Activated CD8-positive, alpha-beta memory T cell treated with anti-CD3 and anti-CD28 coated beads for 48 hours (primary cell): ENCODE measurements at regions not wholly inside any gene's neighbourhood (a gene's known extent, or its start where the extent isn't known, plus 50 kb on each side); places are given as distances from the start of the nearest gene placed in this dataset.

ENCODE experiments used
- DNase-seq, 3 experiments: peaks; one replicate each; pipeline ENCODE4 v3.0.0-alpha.2; 2020; ENCODE audit warnings: low read depth in 2 of 3, low spot score in 2 of 3

DNA sequence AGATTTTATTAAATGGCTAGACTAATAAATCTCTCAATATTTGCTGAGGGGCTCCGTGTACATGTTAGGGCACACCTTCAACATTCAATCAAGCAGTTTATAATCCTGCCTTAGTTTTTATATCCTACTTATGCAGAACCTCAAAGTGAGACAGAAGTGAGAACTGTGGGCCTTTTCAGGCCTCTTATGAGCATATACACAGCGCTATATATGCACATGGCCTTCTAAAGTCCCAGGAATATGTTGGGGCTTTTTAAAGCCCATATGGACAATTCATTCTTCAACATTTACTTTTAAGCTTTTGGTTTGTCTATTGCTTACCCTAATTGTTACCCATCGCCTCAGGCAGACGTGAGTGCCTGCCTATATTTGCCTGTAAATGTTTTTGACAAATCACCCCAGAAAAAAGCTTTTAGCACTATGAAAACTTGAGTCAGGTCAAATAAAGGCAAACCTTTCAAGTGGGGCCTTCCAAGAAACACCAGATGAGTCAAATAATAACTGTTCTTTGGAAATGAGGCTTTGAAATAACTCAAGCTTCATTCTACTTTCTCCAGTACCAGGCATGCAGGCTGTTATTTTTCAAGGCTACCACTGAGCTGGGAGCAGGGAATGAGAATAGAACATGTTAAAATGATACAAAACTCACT, 58.2 kb downstream of the ESM1 start:
- no peak for DNase-seq

DNA sequence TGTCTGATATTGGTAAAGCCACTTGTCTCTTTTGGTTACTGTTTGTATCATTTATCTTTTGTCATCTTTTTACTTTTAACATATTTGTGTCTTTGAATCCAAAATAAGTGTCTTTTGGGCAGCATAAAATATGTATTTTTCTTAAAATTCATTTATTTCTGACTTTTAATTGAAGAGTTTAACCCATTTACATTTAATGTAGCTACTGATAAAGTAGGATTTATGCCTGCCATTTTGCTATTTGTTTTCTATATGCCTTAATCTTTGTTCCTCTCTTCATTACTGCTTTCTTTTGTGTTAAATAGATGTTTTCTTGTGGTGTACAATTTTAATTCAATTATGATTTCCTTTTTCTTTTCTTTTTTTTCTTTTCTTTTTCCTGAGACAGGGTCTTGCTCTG, 60.9 kb downstream of the ESM1 start:
- no peak for DNase-seq

DNA sequence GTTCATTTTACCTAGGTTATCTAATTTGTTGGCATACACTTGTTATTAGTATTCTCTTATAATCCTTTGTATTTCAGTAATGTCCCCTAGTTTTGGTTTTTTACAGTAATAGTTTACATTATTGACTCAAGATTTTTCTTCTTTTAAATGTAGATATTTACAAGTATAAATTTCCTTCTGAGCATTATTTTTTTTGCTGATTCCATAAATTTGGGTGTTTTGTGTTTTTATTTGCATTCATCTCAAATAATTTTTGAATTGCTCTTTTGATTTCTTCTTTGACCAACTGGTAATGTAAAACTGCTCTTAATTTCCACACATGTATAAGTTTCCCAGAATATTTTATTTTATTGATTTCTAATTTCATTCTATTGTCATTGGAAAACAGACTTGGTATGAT, 68.1 kb downstream of the ESM1 start:
- no peak for DNase-seq

DNA sequence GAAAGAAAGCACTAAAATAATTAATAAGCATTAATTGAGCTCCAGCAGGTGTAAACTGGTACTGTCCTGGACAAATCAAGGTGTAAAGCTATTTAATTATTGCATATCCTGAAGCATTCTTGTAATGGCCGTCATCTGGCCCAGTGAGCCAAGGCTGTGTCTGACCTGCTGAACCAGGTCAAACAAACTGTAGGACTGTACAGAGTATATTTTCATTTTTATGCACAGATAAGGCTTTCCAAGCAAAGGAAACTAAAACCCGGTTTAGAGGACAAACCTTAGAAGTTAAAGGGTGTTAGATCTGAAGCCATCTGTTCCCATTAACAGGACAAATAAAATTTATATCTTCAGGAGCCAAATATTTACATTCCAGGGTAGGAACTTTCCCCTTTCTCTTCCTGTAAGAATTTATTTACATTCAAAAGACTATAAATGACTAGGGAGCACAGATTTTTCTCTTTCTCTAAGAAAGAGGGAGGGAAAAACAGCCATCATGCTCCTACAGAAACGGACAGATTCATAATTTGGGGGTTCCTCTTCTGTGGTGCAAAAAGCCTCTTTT, 69.8 kb downstream of the ESM1 start:
- DNase-seq = no peak

DNA sequence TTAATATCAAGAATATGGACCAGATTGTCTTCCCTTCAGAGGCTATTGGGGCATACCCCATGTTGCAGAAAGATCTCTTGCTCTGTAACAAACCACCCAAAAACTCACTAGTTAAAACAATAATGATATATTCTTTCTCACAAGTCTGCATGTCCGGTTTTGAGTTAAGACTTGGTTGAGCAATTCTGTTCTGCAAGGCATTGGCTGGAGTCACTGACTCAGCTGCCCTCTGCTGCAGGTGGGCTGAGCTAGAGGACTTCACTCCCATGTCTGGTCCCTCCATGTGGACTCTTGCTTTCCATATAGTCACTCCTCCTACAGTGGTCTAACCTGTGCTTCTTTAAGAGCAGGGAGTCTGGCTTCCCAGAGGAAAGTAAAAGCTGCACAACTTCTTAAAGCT, 73.4 kb downstream of the ESM1 start:
- DNase-seq = no peak

DNA sequence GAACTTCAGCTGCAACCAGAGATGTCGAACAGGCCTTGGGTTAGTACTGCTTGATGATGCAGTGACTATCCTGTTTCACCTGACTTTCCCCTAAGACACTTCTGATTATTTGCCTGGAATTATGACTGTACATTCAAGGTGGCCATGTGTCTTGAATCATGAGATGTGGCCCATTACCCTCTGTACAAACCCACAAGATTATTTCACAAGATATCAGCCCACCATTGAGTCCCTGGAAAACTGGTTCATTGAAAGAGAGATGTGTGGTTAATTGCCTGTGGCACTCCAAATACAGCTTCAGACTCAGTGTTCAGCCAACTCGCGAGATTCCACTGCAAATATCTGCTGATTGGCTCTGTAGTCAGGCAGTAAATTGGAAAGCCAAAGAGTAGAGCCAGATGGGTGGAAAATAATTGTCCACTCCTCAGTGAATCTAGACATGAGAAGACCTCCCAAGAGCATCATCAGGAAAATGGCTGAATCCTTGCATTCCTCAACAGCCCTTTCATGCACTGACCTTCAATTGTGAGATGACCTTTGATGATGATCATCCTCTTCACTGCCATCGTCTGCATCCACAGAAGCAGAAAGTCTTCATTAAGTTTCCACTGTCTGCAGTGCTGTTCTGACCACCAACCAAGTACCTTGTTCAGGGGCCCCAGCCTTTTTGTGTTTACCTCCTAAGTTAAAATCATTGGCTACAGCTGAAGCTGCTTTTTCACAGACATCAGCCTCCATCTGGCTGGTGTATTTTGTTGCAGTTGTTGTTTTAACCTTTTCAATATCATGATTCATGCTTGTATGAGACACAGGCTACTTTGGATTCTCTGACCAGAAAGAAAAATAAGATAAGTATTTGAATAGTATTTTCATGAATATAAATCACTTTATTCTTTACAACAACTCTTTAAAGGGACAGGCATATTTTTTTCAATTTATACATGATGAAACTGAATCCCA, 75.2 kb downstream of the ESM1 start:
- no peak for DNase-seq

DNA sequence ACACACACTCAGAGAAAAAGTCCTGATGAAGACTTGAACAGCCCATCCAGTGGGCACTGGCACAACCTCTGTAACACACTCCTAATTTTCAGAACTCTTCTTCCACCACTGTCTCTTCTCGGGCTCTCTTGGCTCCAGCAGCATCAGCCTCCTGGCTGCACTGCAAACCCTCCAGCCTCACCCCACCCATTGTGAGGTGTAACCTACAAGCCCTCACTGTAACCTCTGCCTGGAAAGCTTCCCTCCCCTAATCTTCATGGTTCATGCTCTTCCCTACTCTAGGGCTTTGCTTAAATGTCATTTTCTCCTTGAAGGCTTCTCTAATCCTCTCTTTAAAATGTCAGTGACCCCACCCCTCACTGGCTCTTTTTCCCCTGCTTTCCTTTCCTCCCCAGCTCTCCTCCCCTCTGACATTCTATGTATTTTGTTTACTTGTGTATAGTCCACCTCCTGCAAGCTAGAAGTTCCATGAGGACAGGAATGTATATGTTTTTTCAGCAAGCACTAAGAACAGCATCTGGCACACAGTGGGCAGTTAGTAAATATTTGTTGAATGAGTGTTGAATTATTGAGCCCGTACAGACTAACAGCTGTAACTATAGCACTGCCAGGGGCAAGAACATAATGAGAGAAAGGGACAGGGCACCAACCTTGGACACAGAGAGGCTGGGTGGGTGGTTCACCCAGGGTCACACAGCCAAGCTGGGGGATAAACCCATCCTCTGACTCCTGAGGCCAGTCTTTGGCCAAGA, 76.4 kb downstream of the ESM1 start:
- DNase-seq = no peak

DNA sequence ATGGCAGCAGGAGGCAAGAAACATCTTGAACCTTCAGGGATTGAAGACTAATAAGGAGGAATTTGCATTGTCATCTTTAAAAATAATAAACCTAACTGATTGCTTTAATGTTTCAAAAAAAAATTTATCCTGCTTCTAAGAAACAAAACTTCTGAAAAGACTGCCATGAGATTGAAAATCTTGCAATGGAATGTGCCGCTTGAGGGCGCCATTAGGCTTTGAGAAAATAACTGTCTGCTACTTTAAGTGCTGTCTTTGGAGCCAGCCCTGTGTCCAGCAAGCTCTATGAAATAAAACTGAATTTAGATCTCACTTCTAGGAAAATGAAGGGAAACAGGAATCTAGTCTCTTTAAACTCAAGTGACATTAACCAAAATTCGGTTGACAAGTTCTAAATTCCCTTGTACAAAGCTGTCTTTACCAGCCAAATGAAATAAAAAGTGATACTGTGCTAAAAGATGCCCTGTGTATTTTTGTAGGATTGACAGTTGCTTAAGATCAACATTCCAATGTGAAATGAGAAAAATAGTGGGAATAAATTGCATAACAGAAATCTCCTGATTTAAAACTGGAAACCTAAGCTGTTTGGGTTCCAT, 79.4 kb downstream of the ESM1 start:
- peak in 1 of 3 experiments; percentile 35 for DNase-seq

DNA sequence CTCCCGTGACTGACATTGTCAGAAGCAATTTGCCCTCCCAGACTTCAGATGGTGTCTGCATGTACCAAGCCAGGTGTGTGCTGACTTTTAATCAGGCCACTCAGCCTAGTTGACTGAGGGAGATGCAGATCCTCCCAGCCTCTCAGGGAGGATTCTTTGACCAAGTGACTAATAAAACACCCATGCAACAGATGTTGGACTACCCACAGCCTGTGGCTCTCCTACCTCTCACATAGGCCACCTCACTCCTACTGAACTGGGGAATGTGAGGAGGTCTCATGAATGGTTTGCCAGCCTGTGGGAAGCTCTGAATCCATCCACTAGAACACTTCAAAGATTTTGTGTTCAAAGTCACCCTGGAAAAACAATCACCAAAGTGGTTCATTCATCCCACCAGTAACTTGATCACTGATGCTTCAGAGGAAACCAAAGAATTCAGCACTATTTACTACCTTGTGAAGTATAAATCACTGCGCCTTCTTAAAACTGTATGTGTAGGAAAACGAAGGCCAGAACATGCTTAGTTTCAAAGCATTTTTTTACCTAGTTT, 80.1 kb downstream of the ESM1 start:
- DNase-seq = no peak

DNA sequence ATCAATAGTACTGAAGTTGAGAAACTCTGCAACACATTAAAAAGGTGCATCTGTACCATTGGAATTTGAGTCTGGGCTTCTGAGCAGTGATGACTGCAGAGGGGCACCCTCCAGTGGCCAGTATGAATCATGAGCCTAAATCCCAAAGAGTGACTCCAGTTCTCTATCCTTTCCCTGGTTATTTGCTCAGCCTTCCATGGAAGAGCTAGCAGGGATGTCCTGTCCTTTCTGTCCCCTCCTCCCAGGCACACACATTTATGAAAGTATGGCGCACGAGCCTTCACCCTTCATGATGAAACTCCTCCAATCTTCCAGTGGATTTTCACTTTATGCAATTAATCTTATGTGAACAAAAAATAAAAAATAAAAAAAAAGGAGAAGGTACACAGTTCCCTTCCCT, 81.0 kb downstream of the ESM1 start:
- DNase-seq = no peak

DNA sequence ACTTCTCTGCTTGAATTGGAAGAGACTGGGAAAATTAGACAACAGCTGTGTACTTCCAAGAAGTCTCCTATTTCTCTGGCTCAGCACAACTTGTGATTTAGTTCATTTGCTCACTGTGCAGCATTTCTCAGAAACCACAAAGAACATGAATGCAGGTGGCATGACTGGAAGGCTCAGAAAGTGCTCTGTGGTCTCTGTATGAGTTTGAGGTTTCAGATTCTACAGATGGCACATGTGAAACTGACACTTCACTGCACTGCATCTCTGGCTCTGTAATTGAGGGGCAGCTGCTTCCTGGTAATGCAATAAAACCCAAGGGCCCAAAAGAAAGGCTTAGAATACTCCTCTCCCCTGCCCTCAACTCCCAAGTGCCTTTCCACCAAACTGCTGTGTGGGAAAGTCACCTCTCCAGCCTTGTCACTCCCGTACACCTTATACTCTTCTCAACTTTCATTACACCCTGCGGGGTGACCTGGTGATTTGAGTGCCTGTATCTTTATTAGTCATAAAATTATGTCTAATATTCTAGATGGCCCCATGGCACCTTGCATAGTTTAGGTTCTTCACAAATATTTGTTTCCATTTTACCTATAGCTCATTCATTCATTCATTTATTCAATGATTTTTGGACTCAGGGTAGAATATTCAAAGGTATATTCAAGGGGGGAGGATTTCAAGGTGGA, 82.5 kb downstream of the ESM1 start:
- peak in 1 of 3 experiments; percentile 29 for DNase-seq

DNA sequence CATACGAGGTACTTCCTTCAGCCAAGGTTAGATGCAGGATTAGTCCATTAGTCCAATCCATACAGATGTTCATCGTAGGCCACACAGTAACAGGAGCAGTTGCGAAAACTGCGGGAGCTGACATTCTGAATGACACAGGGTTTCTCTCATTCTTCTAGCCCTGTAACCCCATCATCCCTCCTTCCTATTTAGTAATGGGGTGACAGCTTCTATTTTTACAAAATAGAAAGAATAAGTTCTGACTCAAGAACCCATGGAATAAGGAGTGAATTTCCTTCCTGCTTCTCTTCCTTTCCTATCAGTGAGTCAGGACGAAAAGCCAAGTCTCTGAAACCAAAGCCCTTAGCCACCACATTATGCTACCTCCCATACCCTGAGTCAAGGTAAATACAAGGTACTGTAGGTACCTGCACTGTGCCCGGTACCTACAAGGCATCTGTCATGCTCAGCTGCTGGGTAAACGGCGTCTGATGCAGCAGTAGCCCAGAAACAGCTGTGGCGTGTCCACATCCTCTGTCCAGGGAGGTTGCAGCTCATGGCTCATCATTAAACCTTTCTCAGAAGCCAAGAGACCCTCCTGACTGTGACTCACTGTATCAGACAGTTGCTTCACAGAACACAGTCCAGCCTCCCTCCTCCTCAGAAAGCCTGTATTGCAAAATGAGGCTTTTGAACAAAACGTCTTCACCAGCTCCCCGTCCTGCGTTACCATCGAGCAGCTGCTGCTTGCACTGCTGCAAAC, 84.2 kb downstream of the ESM1 start:
- DNase-seq = no peak

DNA sequence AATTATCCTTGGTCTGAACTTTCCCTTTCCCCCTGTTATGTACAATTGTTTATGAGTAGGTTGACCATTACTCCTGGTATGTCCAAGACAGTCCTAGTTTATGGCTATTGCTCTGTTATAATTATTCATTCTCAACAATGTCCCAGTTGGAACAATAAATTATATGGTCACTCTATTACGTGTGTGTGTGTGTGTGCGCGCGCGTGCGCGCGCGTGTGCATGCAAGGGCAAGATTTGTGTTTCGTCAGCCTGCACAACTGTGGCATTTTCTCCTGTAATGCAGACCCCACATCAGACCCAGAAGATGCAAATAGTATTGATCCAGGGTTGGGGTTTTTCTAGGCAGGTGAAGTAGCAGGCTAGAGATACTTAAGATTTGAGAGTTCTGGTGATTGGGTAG, 88.4 kb downstream of the ESM1 start:
- no peak for DNase-seq

DNA sequence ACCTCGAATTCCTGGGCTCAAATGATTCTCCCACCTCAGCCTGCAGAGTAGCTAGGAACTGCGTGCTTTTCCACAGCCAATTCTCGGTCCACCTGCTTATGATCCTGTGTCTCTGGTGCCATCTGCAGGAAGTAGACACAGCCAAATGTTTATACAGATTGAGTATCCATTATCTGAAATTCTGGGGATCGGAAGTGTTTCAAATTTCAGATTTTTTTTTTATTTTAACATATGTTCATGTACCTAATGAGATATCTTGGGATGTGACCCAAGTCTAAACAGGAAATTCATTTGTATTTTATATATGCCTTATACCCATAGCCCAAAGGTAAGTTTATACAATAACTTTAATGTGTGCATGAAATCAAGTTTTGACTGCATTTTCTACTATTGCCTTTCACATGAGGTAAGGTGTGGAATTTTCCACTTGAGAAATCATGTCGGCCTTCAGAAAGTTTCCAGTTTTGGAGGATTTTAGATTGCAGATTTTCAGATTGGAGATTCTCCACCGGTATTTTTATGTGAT, 89.5 kb downstream of the ESM1 start:
- DNase-seq = no peak

DNA sequence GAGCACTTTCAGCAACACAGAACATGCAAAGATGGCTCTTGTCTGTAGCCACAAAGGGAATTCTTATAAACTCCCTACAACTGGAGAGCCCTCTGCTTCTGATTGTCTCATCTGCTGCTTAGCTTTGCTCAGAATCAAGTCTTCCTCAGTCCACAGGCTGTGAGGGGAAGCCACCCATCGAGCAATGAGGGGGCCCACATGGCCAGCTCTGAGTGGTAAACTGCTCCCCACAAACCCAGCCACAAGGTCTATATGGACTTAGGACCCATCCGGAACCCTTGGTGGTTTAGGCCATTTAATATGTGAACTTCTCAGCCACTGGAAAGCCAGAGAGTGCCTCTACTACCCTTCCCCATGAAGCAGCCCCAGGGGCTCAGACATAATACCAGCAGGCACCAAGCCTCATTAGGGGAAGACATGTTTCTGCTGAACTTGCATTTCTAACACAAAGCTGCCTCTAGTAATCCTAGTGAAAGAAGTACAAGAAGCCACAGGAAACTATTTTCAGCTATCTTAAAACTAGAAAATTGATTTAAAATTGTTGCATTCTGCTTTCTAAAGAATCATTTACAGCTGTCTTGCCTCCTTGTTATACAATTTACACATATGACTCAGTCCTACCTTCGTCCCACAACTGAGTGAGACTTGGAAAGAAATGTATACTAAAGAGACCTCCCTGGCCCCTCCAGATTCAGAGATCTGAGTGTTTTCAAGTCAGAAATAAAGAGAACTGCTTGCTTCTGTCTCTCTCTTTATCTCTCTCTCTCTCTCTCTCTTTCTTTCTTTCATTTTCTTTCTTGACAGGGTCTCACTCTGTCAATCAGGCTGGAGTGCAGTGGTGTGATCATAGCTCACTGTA, 90.2 kb downstream of the ESM1 start:
- no peak for DNase-seq

DNA sequence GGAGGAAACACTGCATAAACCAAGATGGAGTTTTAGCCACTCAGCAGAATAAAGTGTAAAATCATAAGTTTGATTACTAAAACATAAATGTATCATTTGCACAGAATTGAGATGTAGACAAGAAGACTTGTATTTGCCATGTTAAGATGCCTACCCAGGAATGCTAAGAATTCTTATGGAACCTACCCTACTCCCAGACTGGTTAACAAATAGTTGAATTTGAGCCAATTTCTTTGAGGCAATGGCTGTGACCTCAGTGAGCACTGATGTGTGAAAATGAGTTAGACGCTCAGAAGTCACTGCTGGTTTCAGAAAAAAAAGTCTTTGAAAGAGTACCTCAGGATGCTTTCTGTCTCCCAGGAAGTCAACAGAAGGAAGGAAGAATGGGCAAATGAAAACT, 95.6 kb downstream of the ESM1 start:
- DNase-seq = no peak

DNA sequence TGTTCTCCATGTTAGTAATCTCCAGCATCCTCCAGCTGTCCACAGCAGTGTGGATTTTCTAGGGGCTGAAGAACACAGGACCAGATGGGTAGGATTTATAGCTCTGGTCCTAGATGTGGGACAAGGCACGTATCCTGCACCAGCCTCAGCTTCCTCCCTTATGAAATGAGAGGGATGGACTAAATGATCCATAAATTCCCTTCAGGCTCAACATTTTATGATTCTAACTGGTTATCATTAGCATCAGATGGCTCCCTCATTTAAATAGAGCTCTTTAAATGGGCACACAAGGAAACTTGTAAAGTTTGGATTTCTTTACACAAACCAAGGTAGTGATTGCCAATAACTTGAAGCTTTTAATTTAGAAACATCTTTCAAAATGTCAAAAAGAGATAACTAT, 97.7 kb downstream of the ESM1 start:
- DNase-seq = no peak

DNA sequence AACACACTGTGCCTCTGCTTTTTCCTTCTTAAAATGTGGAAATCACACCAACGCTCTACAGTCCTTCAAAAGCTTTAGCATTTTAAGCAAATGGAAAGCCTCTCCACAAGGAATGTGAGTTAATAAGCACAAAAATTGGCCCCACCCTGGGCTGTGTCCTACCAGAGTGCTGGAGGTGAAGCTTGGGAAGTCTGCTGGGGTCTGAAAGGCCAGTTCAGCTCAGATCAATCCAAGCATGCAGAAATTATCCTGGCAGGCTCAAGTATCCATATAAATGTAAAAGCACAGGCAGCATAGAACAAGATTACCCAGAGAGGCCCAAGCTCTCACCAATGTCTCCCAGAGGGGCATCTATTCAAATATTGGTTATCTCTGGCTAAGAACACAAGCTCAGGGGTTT, 98.5 kb downstream of the ESM1 start:
- no peak for DNase-seq
